ENCODE measurements at regions not wholly inside any gene's neighbourhood (a gene's known extent, or its start where the extent isn't known, plus 50 kb on each side); places are given as distances from the start of the nearest gene placed in this dataset.

DNA sequence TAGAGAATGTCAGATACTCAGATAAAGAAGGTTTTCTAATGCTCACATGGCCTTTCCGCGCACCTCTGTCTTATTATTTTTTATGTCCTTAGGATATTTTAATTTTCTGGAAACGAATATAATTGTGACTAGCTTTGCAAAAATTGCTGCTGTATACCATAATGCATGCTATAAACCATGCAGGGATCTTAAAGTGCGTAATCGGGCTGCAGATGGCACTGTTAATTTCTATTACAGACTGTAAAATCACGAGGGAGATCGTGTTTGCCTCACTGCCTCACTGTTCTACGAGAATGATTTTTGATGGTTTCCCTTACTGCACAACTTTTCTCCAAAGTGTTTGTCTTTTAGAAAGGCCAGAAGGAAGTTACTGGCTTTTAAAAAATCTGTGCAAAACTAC is 356.1 kb downstream of the TUSC1 start:
- intact Hi-C loops (cut with micrococcal nuclease): no loop called here
- CTCF ChIA-PET: no interaction called here

GRCh38 chr9:25310961-25311360 is 367.3 kb downstream of the TUSC1 start:
- Histone ChIP-seq H3K27ac (ENCODE audit: low read length) (no peak overlapping the region), H3K9me3 (ENCODE audit: low read length) (no peaks in the 10 kb centered on the region), H3K4me3 (ENCODE audit: low read length) (no peak overlapping the region), H3K4me1 (ENCODE audit: insufficient read depth, low read length) (no peaks in the 10 kb centered on the region), H3K27me3 (ENCODE audit: low read length) (no peaks in the 10 kb centered on the region), H3K79me2 (ENCODE audit: low read length) (no peaks in the 10 kb centered on the region), H3K9me2 (replicated peaks; ENCODE audit: low read length) (no peaks in the 10 kb centered on the region), H4K20me1 (ENCODE audit: low read length) (no peaks in the 10 kb centered on the region), H3F3A (ENCODE audit: low read length, unreplicated experiment) (no peaks in the 10 kb centered on the region), H2AFZ (ENCODE audit: low read length) (no peak overlapping the region), H3K9ac (ENCODE audit: low read length) (no peak overlapping the region), H3K36me3 (ENCODE audit: low read depth, low read length) (no peaks in the 10 kb centered on the region), H3K4me2 (ENCODE audit: low read length) (no peak overlapping the region)
- POLR2A ChIA-PET (ENCODE audit: unreplicated experiment): no interaction called here
- CTCF ChIA-PET: no interaction called here
- TF ChIP-seq EZH2 (IDR thresholded peaks at IDR 0.05; ENCODE audit: low read length, unreplicated experiment) (no peak), EZH2phosphoT487 (IDR thresholded peaks at IDR 0.05; ENCODE audit: borderline replicate concordance, low read length) (no peak)
- TF ChIP-seq, protein P1, sequence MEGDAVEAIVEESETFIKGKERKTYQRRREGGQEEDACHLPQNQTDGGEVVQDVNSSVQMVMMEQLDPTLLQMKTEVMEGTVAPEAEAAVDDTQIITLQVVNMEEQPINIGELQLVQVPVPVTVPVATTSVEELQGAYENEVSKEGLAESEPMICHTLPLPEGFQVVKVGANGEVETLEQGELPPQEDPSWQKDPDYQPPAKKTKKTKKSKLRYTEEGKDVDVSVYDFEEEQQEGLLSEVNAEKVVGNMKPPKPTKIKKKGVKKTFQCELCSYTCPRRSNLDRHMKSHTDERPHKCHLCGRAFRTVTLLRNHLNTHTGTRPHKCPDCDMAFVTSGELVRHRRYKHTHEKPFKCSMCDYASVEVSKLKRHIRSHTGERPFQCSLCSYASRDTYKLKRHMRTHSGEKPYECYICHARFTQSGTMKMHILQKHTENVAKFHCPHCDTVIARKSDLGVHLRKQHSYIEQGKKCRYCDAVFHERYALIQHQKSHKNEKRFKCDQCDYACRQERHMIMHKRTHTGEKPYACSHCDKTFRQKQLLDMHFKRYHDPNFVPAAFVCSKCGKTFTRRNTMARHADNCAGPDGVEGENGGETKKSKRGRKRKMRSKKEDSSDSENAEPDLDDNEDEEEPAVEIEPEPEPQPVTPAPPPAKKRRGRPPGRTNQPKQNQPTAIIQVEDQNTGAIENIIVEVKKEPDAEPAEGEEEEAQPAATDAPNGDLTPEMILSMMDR (conservative IDR thresholded peaks at IDR 0.05; ENCODE audit: low read depth, low read length): no peak
- no peak for ATAC-seq
- no peak for DNase-seq
- BruUV-seq (replicated peaks): no TSS peak
- intact Hi-C loops (cut with micrococcal nuclease): no loop called here

More for the DNA sequence above, 356.1 kb downstream of the TUSC1 start:
- Histone ChIP-seq H3K9ac (ENCODE audit: low read length) (no peak overlapping the region), H3K4me2 (ENCODE audit: low read length) (no peak overlapping the region), H3K36me3 (ENCODE audit: low read depth, low read length) (no peaks in the 10 kb centered on the region), H3K27ac (ENCODE audit: low read length) (no peak overlapping the region), H3K9me2 (replicated peaks; ENCODE audit: low read length) (no peaks in the 10 kb centered on the region), H3K27me3 (ENCODE audit: low read length) (no peaks in the 10 kb centered on the region), H3K9me3 (ENCODE audit: low read length) (no peaks in the 10 kb centered on the region), H3K79me2 (ENCODE audit: low read length) (no peaks in the 10 kb centered on the region), H3K4me1 (ENCODE audit: insufficient read depth, low read length) (no peaks in the 10 kb centered on the region), H4K20me1 (ENCODE audit: low read length) (no peaks in the 10 kb centered on the region), H3K4me3 (ENCODE audit: low read length) (no peak overlapping the region), H2AFZ (ENCODE audit: low read length) (no peak overlapping the region), H3F3A (ENCODE audit: low read length, unreplicated experiment) (no peaks in the 10 kb centered on the region)
- TF ChIP-seq, protein P1 (conservative IDR thresholded peaks at IDR 0.05; ENCODE audit: low read depth, low read length): no peak
- TF ChIP-seq EZH2 (IDR thresholded peaks at IDR 0.05; ENCODE audit: low read length, unreplicated experiment): no peak
- no peak for TF ChIP-seq EZH2phosphoT487 (IDR thresholded peaks at IDR 0.05; ENCODE audit: borderline replicate concordance, low read length)
- no TSS peak for BruUV-seq (replicated peaks)
- POLR2A ChIA-PET (ENCODE audit: unreplicated experiment): no interaction called here
- ATAC-seq (no peak), DNase-seq (no peak)

- ChIA-PET POLR2A (ENCODE audit: unreplicated experiment) (no interaction called here), CTCF (no interaction called here)
- Histone ChIP-seq H3K79me2 (ENCODE audit: low read length) (no peaks in the 10 kb centered on the region), H3K27ac (ENCODE audit: low read length) (no peak overlapping the region), H3K9me3 (ENCODE audit: low read length) (no peaks in the 10 kb centered on the region), H3K36me3 (ENCODE audit: low read depth, low read length) (no peaks in the 10 kb centered on the region), H3K4me1 (ENCODE audit: insufficient read depth, low read length) (no peaks in the 10 kb centered on the region), H3K4me2 (ENCODE audit: low read length) (no peak overlapping the region), H3K9ac (ENCODE audit: low read length) (no peak overlapping the region), H3K9me2 (replicated peaks; ENCODE audit: low read length) (no peaks in the 10 kb centered on the region), H3K27me3 (ENCODE audit: low read length) (no peaks in the 10 kb centered on the region), H3K4me3 (ENCODE audit: low read length) (no peak overlapping the region), H2AFZ (ENCODE audit: low read length) (no peak overlapping the region), H4K20me1 (ENCODE audit: low read length) (no peaks in the 10 kb centered on the region), H3F3A (ENCODE audit: low read length, unreplicated experiment) (no peaks in the 10 kb centered on the region)
- ATAC-seq: no peak
- no peak for TF ChIP-seq EZH2 (IDR thresholded peaks at IDR 0.05; ENCODE audit: low read length, unreplicated experiment)
- TF ChIP-seq, protein P1 (conservative IDR thresholded peaks at IDR 0.05; ENCODE audit: low read depth, low read length): no peak
- no peak for TF ChIP-seq EZH2phosphoT487 (IDR thresholded peaks at IDR 0.05; ENCODE audit: borderline replicate concordance, low read length)
- intact Hi-C loops (cut with micrococcal nuclease): no loop called here
- BruUV-seq (replicated peaks): no TSS peak
- DNase-seq: no peak
Measured at GRCh38 chr9:25308549-25308948, 369.7 kb downstream of the TUSC1 start.

Data from PC-3 (cell line).